Breast epithelium (tissue), 4 donors: ENCODE measurements at regions not wholly inside any gene's neighbourhood (a gene's known extent, or its start where the extent isn't known, plus 50 kb on each side); places are given as distances from the start of the nearest gene placed in this dataset.

Experiments
- DNase-seq, 2 donors: peaks; one replicate each; pipeline ENCODE4 v3.0.0-alpha.2; 2019; ENCODE audit warnings: low spot score in 2 of 2
- H3K27ac ChIP-seq, 2 donors: fragments of 200-600 bp; sonication (generic) in 1 of 2; one replicate each; pipeline ENCODE4 v1.5.1; 2016 to 2019; ENCODE audit warnings: mild to moderate bottlenecking in 1 of 2
- H3K27me3 ChIP-seq, 2 donors: fragments of 200-600 bp; sonication (generic) in 1 of 2; one replicate each; pipeline versions ENCODE4 v1.5.1 to v1.6.0; 2017 to 2019; ENCODE audit warnings: control low read depth in 1 of 2, mild to moderate bottlenecking in 1 of 2
- H3K36me3 ChIP-seq: fragments of 200-600 bp; one replicate; pipeline ENCODE4 v1.5.1; 2019
- H3K4me1 ChIP-seq, 2 donors: fragments of 200-600 bp; sonication (generic); one replicate each; pipeline ENCODE4 v1.5.1; 2016 to 2019; ENCODE audit warnings: control low read depth in 1 of 2
- H3K4me3 ChIP-seq, 3 donors: fragments of 200-600 bp; sonication (generic); 1 replicate in 2 of 3; 2 replicates in 1 of 3; pipeline ENCODE4 v1.5.1; 2016 to 2019; ENCODE audit warnings: mild to moderate bottlenecking in 3 of 3, moderate library complexity in 2 of 3
- H3K9me3 ChIP-seq, 2 donors: fragments of 200-600 bp; sonication (generic) in 1 of 2; one replicate each; pipeline ENCODE4 v1.5.1; 2016 to 2019; ENCODE audit warnings: control low read depth in 1 of 2
- CTCF ChIP-seq, 3 donors: fragments of 450-650 bp; IDR thresholded peaks; one replicate each; pipeline ENCODE4 v1.5.1; 2016 to 2017; ENCODE audit warnings: antibody characterized with exemption in 3 of 3, mild to moderate bottlenecking in 3 of 3, moderate library complexity in 3 of 3
- POLR2A ChIP-seq: fragments of 450-650 bp; IDR thresholded peaks from one replicate; pipeline ENCODE4 v1.6.1; 2016; ENCODE audit warnings: antibody characterized with exemption, mild to moderate bottlenecking, moderate library complexity
- POLR2AphosphoS5 ChIP-seq, 3 donors: sonication (generic); formaldehyde crosslinking; IDR thresholded peaks; one replicate each; pipeline ENCODE4 v1.6.1; 2017; ENCODE audit warnings: antibody characterized with exemption in 3 of 3
- intact Hi-C: fragments of 100-400 bp; cut with DNase I; formaldehyde crosslinking; loops from one replicate; pipeline ENCODE4 v1.15.1; 2023; ENCODE audit warnings: low total_unique reads

- no peak for DNase-seq
- intact Hi-C loops = no loop called here
- Histone ChIP-seq H3K27me3 (no peaks in the 10 kb centered on the region), H3K9me3 (no peaks in the 10 kb centered on the region), H3K36me3 (no peaks in the 10 kb centered on the region), H3K4me3 (no peak overlapping the region), H3K4me1 (no peaks in the 10 kb centered on the region), H3K27ac (no peak overlapping the region)
- no peak for TF ChIP-seq POLR2AphosphoS5 (IDR thresholded peaks at IDR 0.05)
- TF ChIP-seq POLR2A = no peak
- TF ChIP-seq CTCF (IDR thresholded peaks at IDR 0.05) = no peak
These were observed 434.0 kb downstream of the PLCL1 start for GRCh38 chr2:198238429-198238828.

GRCh38 chr2:198236338-198236737, 431.9 kb downstream of the PLCL1 start:
- TF ChIP-seq CTCF (IDR thresholded peaks at IDR 0.05) (no peak), POLR2A (no peak), POLR2AphosphoS5 (IDR thresholded peaks at IDR 0.05) (no peak)
- H3K4me3 ChIP-seq = no peak overlapping the region
- intact Hi-C loops = no loop called here
- H3K9me3 ChIP-seq = no peaks in the 10 kb centered on the region
- no peak for DNase-seq
- H3K4me1 ChIP-seq = no peaks in the 10 kb centered on the region
- H3K27me3 ChIP-seq = no peaks in the 10 kb centered on the region
- H3K36me3 ChIP-seq = no peaks in the 10 kb centered on the region
- no peak overlapping the region for H3K27ac ChIP-seq

- Histone ChIP-seq H3K36me3 (no peaks in the 10 kb centered on the region), H3K9me3 (no peaks in the 10 kb centered on the region), H3K4me3 (no peak overlapping the region), H3K27ac (no peak overlapping the region), H3K27me3 (no peaks in the 10 kb centered on the region), H3K4me1 (no peaks in the 10 kb centered on the region)
- no peak for DNase-seq
- TF ChIP-seq CTCF (IDR thresholded peaks at IDR 0.05) (no peak), POLR2AphosphoS5 (IDR thresholded peaks at IDR 0.05) (no peak), POLR2A (no peak)
- intact Hi-C loops = no loop called here
These were observed 427.9 kb downstream of the PLCL1 start for GRCh38 chr2:198232281-198232680.

GRCh38 chr2:198231562-198231961, 427.2 kb downstream of the PLCL1 start:
- Histone ChIP-seq H3K4me1 (no peaks in the 10 kb centered on the region), H3K27ac (no peak overlapping the region), H3K4me3 (no peak overlapping the region), H3K9me3 (no peaks in the 10 kb centered on the region), H3K27me3 (no peaks in the 10 kb centered on the region), H3K36me3 (no peaks in the 10 kb centered on the region)
- no peak for DNase-seq
- intact Hi-C loops = no loop called here
- TF ChIP-seq POLR2A = no peak
- no peak for TF ChIP-seq CTCF (IDR thresholded peaks at IDR 0.05)
- no peak for TF ChIP-seq POLR2AphosphoS5 (IDR thresholded peaks at IDR 0.05)

GRCh38 chr2:198220763-198221610, 416.6 kb downstream of the PLCL1 start:
- no peak for DNase-seq
- no peaks in the 10 kb centered on the region for H3K4me1 ChIP-seq
- H3K9me3 ChIP-seq = no peaks in the 10 kb centered on the region
- H3K4me3 ChIP-seq = no peak overlapping the region
- TF ChIP-seq POLR2AphosphoS5 (IDR thresholded peaks at IDR 0.05) (no peak), POLR2A (no peak)
- H3K36me3 ChIP-seq = no peaks in the 10 kb centered on the region
- intact Hi-C loops = no loop called here
- no peak overlapping the region for H3K27ac ChIP-seq
- H3K27me3 ChIP-seq = no peaks in the 10 kb centered on the region
